Fibroblast of the aortic adventitia (primary cell): ENCODE measurements at regions not wholly inside any gene's neighbourhood (a gene's known extent, or its start where the extent isn't known, plus 50 kb on each side); places are given as distances from the start of the nearest gene placed in this dataset.
"Not testable (repeated sequence)": the region's sequence is repeated elsewhere in the genome, so short reads cannot be mapped to it uniquely, and the experiment has no call there.

ENCODE experiments used
- DNase-seq: peaks from one replicate; pipeline ENCODE4 v3.0.0-alpha.2; 2010; ENCODE audit warnings: low read depth
- H3K4me3 ChIP-seq: 2 replicates; pipeline ENCODE4 v1.5.1; 2011; ENCODE audit warnings: low read depth, mild to moderate bottlenecking, control low read depth, low read length, moderate library complexity
- TF ChIP-seq, protein P1 (sequence below): IDR thresholded peaks from 2 replicates; pipeline ENCODE4 v1.5.1; 2011; ENCODE audit warnings: mild to moderate bottlenecking, low read length, control low read depth, inconsistent platforms; ENCODE audit not compliant: insufficient read depth

DNA sequence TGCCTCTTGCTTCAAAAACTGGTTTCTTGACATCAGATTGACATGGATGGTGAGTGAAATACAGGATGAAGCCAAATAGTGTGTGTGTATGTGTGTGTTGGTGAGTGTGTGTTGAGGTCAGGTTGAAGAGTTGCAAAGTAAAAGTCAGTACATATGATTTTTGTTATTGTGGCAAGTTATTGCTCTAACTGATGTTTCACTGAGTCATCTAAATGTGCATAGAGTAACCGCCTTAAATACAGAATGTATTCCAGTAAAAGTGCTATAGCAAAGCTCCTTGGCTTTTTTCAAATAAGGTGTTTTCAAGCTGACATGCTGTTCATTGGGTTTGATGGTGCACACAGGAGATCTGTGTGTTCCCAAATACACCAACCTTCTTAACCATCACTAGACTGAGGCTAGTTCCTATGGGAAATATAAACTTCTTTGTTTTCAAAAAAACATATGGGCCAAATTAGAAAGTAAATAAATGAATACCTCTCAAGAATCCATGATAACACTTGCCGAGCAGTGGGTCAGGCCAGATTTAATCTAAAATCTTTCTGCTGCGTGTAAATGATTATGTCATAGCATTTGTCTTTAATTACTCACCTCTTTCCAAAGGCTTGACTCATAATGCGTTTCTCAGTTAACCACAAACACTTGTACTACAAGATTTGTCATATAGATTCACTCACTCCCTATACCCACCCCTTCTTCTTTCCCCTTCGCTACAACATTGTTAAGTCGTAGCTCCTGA, 151.1 kb downstream of the LYPLAL1 start:
- no peak overlapping the region for H3K4me3 ChIP-seq
- DNase-seq: peak; percentile 97
- TF ChIP-seq, protein P1, sequence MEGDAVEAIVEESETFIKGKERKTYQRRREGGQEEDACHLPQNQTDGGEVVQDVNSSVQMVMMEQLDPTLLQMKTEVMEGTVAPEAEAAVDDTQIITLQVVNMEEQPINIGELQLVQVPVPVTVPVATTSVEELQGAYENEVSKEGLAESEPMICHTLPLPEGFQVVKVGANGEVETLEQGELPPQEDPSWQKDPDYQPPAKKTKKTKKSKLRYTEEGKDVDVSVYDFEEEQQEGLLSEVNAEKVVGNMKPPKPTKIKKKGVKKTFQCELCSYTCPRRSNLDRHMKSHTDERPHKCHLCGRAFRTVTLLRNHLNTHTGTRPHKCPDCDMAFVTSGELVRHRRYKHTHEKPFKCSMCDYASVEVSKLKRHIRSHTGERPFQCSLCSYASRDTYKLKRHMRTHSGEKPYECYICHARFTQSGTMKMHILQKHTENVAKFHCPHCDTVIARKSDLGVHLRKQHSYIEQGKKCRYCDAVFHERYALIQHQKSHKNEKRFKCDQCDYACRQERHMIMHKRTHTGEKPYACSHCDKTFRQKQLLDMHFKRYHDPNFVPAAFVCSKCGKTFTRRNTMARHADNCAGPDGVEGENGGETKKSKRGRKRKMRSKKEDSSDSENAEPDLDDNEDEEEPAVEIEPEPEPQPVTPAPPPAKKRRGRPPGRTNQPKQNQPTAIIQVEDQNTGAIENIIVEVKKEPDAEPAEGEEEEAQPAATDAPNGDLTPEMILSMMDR: no peak

DNA sequence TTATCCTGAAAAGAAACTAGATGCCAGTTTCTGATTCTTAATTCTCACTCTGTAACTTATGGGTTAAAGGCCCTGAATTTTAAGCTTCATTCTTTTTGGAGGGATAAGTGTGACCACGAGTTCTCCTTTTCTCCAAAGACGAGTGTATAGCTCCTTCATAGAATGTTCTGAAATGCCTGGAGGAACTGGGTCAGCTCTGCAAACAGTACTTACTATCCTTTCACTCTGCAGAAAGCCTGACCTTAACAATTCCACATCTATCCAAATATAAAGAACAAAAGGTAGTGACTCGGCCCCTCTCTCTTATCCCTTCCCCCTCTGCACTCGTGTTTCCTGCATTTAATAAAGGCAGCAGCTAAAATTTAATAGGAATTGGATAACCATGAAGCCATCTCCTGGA, 150.5 kb downstream of the LYPLAL1 start:
- no peak for DNase-seq
- no peak overlapping the region for H3K4me3 ChIP-seq
- TF ChIP-seq, protein P1: no peak

DNA sequence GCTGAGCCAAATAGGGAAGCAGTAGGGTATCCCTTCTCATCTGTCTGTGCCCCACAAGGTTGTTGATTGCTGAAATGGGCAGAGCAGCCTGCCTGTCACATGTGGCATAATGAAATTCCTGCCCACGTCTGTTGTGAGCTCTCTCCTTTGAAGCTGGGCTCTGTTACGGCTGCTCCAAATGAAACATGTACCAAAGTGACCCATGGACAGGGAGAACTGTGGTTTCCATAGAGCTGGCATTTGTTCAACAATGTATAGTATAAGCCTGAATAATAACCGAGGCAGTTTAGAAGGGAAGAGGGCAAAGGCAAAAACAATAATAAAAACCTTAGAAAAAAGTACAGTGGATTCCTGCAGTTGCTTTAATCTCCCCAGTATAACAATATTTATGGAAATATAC, 149.7 kb downstream of the LYPLAL1 start:
- H3K4me3 ChIP-seq: no peak overlapping the region
- TF ChIP-seq, protein P1: no peak
- DNase-seq: no peak

DNA sequence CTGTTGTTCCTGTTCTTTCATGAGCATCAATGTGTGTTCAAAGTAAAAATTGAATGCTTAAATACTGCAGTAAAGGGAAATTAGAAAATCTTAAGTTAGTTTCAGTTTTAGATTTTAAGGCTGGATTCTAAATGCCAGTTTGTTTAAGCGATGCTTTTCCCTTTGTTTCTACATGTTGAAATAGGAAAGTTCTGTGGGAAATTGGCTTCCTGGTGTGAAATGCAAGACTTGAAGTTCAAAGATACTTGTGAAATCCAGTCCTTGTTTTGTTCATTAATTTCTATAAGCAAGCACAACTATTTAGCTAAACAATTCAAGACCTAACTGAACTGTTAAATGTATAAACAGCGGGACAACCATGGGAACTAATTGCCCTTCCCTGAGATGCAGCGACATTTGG, 149.1 kb downstream of the LYPLAL1 start:
- TF ChIP-seq, protein P1: no peak
- H3K4me3 ChIP-seq: no peak overlapping the region
- DNase-seq: peak; percentile 47

DNA sequence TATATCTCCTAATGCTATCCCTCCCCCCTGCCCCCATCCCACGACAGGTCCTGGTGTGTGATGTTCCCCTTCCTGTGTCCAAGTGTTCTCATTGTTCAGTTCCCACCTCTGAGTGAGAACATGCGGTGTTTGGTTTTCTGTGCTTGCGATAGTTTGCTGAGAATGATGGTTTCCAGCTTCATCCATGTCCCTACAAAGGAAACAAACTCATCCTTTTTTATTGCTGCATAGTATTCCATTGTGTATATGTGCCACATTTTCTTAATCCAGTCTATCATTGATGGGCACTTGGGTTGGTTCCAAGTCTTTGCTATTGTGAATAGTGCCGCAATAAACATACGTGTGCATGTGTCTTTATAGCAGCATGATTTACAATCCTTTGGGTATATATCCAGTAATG, 146.9 kb downstream of the LYPLAL1 start:
- H3K4me3 ChIP-seq, DNase-seq: not testable (repeated sequence)

DNA sequence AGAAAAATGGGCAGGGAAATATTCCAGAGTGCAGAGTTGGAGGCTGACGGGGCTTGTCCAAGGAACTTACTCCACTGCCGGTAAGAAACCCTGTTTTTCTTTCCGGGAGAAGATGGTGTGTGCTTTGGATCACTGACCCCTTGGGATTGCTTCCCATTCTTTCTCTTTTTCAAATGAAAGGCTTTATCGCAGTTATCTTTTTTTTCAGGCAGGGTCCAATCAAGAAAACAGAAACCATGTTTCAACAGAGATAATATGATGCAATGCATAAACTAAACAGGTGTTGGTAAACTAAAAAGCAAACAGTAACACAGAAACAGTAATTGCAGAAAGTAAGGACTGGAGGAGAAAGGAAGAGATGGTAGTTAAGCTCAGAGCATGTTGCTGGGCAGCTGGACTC, 145.1 kb downstream of the LYPLAL1 start:
- no peak overlapping the region for H3K4me3 ChIP-seq
- no peak for DNase-seq
- TF ChIP-seq, protein P1: no peak

DNA sequence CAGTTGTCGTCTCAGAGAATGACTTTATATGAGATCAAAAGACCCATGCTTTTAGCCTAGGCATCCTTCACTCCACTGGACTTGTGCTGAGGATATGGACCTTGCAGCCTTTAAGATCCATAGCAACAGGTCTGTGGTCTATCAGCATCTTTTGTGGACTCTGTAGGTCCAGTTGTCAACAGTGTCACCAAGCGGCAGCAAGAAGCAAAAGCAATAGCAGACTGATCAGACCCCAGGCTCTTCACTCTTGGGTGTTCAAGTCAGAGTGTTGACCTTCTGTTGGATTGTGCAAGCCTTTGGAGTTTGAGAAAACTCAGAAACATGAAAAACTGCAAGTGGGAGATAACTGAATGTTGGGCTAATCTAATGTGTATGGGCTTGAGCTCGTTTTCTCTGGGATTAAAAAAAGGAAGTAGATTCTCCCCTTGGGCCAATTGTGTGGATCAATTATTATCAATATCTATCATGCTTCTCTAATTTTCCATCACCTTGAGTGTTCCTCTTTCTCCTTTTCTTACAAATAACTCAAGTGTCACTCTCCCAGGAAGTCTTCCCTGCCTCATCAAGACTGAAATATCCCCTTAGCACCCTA, 144.2 kb downstream of the LYPLAL1 start:
- TF ChIP-seq, protein P1: peak; percentile 12
- no peak overlapping the region for H3K4me3 ChIP-seq
- no peak for DNase-seq
